Fibroblast of villous mesenchyme (primary cell): ENCODE measurements at regions not wholly inside any gene's neighbourhood (a gene's known extent, or its start where the extent isn't known, plus 50 kb on each side); places are given as distances from the start of the nearest gene placed in this dataset.

ENCODE experiments used
- DNase-seq: peaks from one replicate; pipeline ENCODE4 v3.0.0-alpha.2; 2010; ENCODE audit warnings: low read depth
- H3K4me3 ChIP-seq: 2 replicates; pipeline ENCODE4 v1.5.1; 2011; ENCODE audit warnings: low read depth, mild to moderate bottlenecking, low read length
- TF ChIP-seq, protein P1 (sequence below): IDR thresholded peaks from 2 replicates; pipeline ENCODE4 v1.5.1; 2012; ENCODE audit warnings: low read depth, mild to moderate bottlenecking, low read length; ENCODE audit not compliant: insufficient read depth

DNA sequence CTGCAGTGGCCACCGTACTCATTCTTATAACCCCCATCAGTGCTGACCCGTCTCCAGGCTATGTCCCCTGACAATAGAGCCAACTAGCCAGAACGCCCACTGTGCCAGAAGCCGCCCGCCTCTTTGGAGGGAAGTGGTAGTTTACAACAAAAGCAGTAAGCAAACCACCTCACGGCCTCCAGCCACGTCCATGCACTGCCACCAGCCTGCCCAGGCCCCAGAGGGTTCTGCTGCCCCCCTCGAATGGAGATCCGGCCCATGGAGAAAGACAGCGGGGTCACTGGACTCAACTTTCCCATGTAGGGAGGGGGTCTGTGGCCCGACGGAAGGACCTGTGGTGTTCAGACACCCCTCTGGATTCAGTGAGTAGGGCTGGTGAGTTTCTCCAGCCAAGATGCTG is 340.3 kb downstream of the CTTN start:
- no peak for DNase-seq
- H3K4me3 ChIP-seq, result no peak overlapping the region
- TF ChIP-seq, protein P1, sequence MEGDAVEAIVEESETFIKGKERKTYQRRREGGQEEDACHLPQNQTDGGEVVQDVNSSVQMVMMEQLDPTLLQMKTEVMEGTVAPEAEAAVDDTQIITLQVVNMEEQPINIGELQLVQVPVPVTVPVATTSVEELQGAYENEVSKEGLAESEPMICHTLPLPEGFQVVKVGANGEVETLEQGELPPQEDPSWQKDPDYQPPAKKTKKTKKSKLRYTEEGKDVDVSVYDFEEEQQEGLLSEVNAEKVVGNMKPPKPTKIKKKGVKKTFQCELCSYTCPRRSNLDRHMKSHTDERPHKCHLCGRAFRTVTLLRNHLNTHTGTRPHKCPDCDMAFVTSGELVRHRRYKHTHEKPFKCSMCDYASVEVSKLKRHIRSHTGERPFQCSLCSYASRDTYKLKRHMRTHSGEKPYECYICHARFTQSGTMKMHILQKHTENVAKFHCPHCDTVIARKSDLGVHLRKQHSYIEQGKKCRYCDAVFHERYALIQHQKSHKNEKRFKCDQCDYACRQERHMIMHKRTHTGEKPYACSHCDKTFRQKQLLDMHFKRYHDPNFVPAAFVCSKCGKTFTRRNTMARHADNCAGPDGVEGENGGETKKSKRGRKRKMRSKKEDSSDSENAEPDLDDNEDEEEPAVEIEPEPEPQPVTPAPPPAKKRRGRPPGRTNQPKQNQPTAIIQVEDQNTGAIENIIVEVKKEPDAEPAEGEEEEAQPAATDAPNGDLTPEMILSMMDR, result no peak

DNA sequence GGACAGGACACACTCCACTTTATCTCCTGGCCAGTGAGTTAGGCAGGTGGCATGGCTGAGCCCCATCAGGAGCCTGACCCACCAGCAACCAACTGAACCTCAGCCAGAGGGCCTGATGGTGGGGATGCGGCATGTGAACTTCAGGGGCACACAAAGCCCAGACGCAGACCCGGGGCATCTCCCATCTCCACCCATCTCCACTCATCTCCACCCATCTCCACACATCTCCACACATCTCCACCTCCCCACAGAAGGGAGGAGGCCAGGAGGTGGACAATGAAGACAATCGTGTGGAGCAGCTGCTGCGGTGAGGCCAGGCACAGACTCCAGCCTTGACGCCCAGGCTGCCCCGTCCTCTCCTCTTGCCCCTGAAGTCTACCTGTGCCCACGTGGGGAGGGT is 340.8 kb downstream of the CTTN start:
- no peak for DNase-seq
- no peak overlapping the region for H3K4me3 ChIP-seq

DNA sequence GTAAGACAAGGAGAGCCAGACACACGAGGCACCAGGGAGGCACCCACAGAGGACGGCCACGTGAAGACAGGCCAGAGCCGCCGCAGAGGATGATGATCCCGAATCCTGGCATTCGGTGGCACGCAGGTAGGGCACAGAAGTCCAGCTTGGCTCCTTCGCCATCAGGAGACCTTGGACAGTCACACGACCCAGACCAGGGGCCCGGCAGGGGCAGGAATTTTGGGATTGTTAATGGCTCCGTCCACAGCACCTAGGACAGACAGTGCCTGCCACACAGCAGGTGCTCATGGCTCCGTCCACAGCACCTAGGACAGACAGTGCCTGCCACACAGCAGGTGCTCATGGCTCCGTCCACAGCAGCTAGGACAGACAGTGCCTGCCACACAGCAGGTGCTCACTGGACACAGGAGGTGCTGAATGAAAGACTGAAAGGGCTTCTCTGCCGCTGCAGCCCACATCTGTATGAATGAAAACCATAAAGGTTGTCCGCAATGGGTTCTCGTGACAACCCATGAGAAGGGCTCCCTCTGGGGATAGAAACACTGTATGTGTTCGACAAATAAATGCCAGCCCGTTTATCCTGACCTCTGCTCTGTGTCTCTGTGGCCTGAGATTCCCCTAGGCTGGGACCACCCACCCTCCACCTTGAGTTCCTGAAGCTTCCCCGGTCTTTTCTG is 341.6 kb downstream of the CTTN start:
- DNase-seq, result no peak
- TF ChIP-seq, protein P1, result no peak
- no peak overlapping the region for H3K4me3 ChIP-seq

More for the DNA sequence above, 340.8 kb downstream of the CTTN start:
- TF ChIP-seq, protein P1, result no peak

DNA sequence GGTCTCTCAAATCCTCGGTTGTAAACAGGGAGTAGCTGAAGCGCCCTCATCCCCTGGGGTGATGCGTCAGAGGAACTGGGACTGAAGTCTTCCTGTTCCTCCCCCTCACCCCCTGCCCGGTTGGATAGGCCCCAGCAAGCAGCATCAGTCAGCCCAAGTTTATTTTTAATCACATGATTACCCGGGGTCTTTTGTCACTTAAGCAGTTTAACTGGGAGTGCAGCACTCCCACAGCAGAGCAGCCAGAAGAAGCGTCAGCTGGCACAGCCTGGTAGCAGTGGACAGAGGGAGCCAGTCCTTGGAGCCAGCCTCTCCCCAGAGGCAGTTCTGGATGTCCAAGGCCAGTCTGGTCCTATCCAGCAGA is 342.1 kb downstream of the CTTN start:
- TF ChIP-seq, protein P1, result no peak
- no peak for DNase-seq
- H3K4me3 ChIP-seq, result no peak overlapping the region

DNA sequence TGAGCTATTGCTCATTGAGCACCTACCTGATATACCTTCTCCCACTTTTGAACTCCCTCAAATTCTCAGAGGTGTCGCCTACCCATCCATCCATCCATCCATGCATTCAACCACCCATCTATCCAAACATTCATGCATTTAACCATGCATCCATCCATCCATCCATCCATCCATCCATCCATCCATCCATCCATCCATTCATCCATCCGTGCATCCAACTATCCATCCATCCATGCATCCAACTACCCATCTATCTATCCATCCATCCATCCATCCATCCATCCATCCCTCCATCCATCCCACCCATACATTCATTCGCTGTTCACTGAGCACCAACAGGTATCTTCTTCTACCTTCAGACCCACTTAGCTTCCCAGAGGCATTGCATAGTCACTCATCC is 342.8 kb downstream of the CTTN start:
- TF ChIP-seq, protein P1, result no peak
- DNase-seq, result no peak
- no peak overlapping the region for H3K4me3 ChIP-seq

DNA sequence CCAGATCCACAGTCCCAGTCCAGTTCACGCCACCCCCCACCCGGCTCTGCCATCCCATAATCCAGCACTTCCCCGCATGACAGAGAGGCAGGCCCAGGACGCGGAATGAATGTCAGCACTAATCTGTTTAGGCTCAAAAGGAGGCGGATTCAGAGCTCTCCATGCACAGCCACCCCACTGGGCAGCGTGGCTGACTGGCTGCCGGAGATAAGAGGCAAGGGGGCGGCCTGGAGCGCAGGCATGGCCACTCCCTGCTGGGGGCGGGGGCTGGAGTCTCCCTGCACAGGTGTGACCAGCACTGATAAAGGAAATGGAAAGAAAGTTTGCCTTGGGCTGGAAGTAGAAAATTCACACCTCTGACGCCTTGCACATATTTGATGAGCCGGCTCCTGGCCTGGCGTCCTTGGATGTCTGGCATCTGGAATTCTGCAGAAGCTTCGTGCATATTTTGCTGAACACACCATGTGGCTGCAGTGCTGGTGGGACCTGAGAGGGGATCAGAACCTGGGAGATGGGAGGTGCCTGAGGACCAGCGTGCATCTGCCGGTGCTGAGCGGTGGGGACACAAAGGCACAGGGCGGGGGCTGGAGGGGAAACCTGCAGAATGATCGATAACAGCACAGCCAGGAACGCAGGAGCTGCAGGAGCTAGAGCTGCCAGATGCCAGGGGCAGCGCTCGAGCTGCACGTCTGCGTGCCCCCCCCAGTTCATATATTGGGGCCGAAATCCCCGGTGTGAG is 344.4 kb downstream of the CTTN start:
- TF ChIP-seq, protein P1, result no peak
- H3K4me3 ChIP-seq, result no peak overlapping the region

DNA sequence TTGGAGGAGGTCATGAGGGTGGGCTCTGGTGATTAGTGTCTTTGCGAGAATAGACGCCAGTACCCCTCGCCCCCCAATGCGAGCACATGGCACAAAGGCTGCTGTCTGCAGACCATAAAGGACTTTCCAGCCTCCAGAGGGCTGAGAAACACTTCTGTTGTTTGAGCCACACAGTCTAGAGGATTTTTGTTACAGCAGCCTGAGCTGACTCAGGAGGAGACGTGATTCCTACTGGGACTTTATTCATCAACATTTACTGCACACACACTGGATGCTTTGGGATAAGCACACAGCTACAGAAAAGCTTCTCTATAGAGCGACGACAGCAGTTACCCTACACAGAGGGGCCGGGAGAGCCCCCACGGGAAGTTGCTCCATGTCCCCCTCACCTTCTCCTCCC is 345.0 kb downstream of the CTTN start:
- no peak overlapping the region for H3K4me3 ChIP-seq
- TF ChIP-seq, protein P1, result no peak

More for the DNA sequence above, 344.4 kb downstream of the CTTN start:
- DNase-seq, result no peak

More for the DNA sequence above, 345.0 kb downstream of the CTTN start:
- no peak for DNase-seq
